ENCODE measurements at regions not wholly inside any gene's neighbourhood (a gene's known extent, or its start where the extent isn't known, plus 50 kb on each side); places are given as distances from the start of the nearest gene placed in this dataset.

GRCh38 chr2:12604341-12604740, 112.4 kb upstream of the TRIB2 start:
- FAIRE-seq (no peak), DNase-seq (ENCODE audit: low read depth, low spot score) (no peak)
- intact Hi-C loops (cut with micrococcal nuclease) (no loop called here), dilution Hi-C loops (cut with MboI; ENCODE audit: extremely low pct_ligation_motif_present, low sequenced_read_pairs) (no loop called here)
- Histone ChIP-seq H3K4me3 (replicated peaks in 1 of 3; ENCODE audit: insufficient read depth in 1 of 3, low read depth in 1 of 3, low read length in 3 of 3) (no peak overlapping the region), H3K27me3 (ENCODE audit: control insufficient read depth in 2 of 2, insufficient read depth in 2 of 2, low read length in 2 of 2) (peaks cover 2 to 3% of the 10 kb centered on the region in 2 experiments), H3K9me1 (replicated peaks; ENCODE audit: control insufficient read depth, extremely low read depth, insufficient read depth, low read length) (no peaks in the 10 kb centered on the region), H3K27ac (ENCODE audit: insufficient read depth, low read depth, low read length) (no peak overlapping the region), H4K20me1 (replicated peaks; ENCODE audit: control insufficient read depth, extremely low read depth, insufficient read depth, low read length) (no peaks in the 10 kb centered on the region), H3K4me2 (ENCODE audit: insufficient read depth, low read length) (no peak overlapping the region), H3K79me2 (ENCODE audit: control insufficient read depth, insufficient read depth, low read length) (no peaks in the 10 kb centered on the region), H3K9ac (replicated peaks; ENCODE audit: extremely low read depth, insufficient read depth, low read length) (no peak overlapping the region), H2AFZ (ENCODE audit: low read depth, low read length) (no peak overlapping the region), H3K4me1 (ENCODE audit: control insufficient read depth, extremely low read depth, insufficient read depth, low read length) (no peaks in the 10 kb centered on the region), H3K9me3 (replicated peaks; ENCODE audit: control insufficient read depth, insufficient read depth, low read length) (no peaks in the 10 kb centered on the region), H3K36me3 (ENCODE audit: control insufficient read depth in 2 of 2, extremely low read depth in 1 of 2, insufficient read depth in 2 of 2, low read length in 2 of 2) (no peaks in the 10 kb centered on the region)
- ChIA-PET CTCF (no interaction called here), POLR2A (no interaction called here)
- TF ChIP-seq MYC (IDR thresholded peaks at IDR 0.05; ENCODE audit: low read depth, low read length) = no peak
- no TSS peak for BruUV-seq (replicated peaks)

- TF ChIP-seq MYC (IDR thresholded peaks at IDR 0.05; ENCODE audit: low read depth, low read length) (no peak), FOS (IDR thresholded peaks at IDR 0.05; ENCODE audit: borderline replicate concordance, insufficient read depth, low read length) (no peak), GATA2 (IDR thresholded peaks at IDR 0.05; ENCODE audit: insufficient read depth, insufficient read length, low read depth, low read length) (no peak), POLR2A (IDR thresholded peaks at IDR 0.05; ENCODE audit: low read depth, low read length) (no peak), POLR2AphosphoS5 (IDR thresholded peaks at IDR 0.05; ENCODE audit: insufficient read depth, low read depth, low read length) (no peak), EZH2 (IDR thresholded peaks at IDR 0.05; ENCODE audit: borderline replicate concordance, low read depth, low read length, severe bottlenecking) (no peak), JUN (IDR thresholded peaks at IDR 0.05; ENCODE audit: borderline replicate concordance, insufficient read depth, insufficient read length, low read depth) (no peak)
- TF ChIP-seq, protein P1, sequence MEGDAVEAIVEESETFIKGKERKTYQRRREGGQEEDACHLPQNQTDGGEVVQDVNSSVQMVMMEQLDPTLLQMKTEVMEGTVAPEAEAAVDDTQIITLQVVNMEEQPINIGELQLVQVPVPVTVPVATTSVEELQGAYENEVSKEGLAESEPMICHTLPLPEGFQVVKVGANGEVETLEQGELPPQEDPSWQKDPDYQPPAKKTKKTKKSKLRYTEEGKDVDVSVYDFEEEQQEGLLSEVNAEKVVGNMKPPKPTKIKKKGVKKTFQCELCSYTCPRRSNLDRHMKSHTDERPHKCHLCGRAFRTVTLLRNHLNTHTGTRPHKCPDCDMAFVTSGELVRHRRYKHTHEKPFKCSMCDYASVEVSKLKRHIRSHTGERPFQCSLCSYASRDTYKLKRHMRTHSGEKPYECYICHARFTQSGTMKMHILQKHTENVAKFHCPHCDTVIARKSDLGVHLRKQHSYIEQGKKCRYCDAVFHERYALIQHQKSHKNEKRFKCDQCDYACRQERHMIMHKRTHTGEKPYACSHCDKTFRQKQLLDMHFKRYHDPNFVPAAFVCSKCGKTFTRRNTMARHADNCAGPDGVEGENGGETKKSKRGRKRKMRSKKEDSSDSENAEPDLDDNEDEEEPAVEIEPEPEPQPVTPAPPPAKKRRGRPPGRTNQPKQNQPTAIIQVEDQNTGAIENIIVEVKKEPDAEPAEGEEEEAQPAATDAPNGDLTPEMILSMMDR (IDR thresholded peaks at IDR 0.05; ENCODE audit: extremely low read depth in 1 of 2, insufficient read depth in 1 of 2, low read depth in 1 of 2, low read length in 2 of 2) = no peak
- TF ChIP-seq, protein P2, sequence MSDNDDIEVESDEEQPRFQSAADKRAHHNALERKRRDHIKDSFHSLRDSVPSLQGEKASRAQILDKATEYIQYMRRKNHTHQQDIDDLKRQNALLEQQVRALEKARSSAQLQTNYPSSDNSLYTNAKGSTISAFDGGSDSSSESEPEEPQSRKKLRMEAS (IDR thresholded peaks at IDR 0.05; ENCODE audit: insufficient read depth, insufficient read length) = no peak
- Histone ChIP-seq H3K4me1 (ENCODE audit: control insufficient read depth, extremely low read depth, insufficient read depth, low read length) (no peaks in the 10 kb centered on the region), H2AFZ (ENCODE audit: low read depth, low read length) (no peak overlapping the region), H3K27ac (ENCODE audit: insufficient read depth, low read depth, low read length) (no peak overlapping the region), H3K9ac (replicated peaks; ENCODE audit: extremely low read depth, insufficient read depth, low read length) (no peak overlapping the region), H3K27me3 (ENCODE audit: control insufficient read depth in 2 of 2, insufficient read depth in 2 of 2, low read length in 2 of 2) (peaks cover 2 to 3% of the 10 kb centered on the region in 2 experiments), H3K9me3 (replicated peaks; ENCODE audit: control insufficient read depth, insufficient read depth, low read length) (no peaks in the 10 kb centered on the region), H3K79me2 (ENCODE audit: control insufficient read depth, insufficient read depth, low read length) (no peaks in the 10 kb centered on the region), H3K4me3 (replicated peaks in 1 of 3; ENCODE audit: insufficient read depth in 1 of 3, low read depth in 1 of 3, low read length in 3 of 3) (no peak overlapping the region), H3K9me1 (replicated peaks; ENCODE audit: control insufficient read depth, extremely low read depth, insufficient read depth, low read length) (no peaks in the 10 kb centered on the region), H3K36me3 (ENCODE audit: control insufficient read depth in 2 of 2, extremely low read depth in 1 of 2, insufficient read depth in 2 of 2, low read length in 2 of 2) (no peaks in the 10 kb centered on the region), H3K4me2 (ENCODE audit: insufficient read depth, low read length) (no peak overlapping the region), H4K20me1 (replicated peaks; ENCODE audit: control insufficient read depth, extremely low read depth, insufficient read depth, low read length) (no peaks in the 10 kb centered on the region)
- FAIRE-seq (no peak), DNase-seq (ENCODE audit: low read depth, low spot score) (no peak)
- intact Hi-C loops (cut with micrococcal nuclease) = no loop called here
- dilution Hi-C loops (cut with MboI; ENCODE audit: extremely low pct_ligation_motif_present, low sequenced_read_pairs) = no loop called here
- POLR2A ChIA-PET = no interaction called here
- CTCF ChIA-PET = no interaction called here
- BruUV-seq (replicated peaks) = no TSS peak
Observed at GRCh38 chr2:12605366-12605765, 111.4 kb upstream of the TRIB2 start.

All from endothelial cell of umbilical vein (primary cell).